BLaER1 (cell line): ENCODE measurements at regions not wholly inside any gene's neighbourhood (a gene's known extent, or its start where the extent isn't known, plus 50 kb on each side); places are given as distances from the start of the nearest gene placed in this dataset.

Source experiments
- H3K27ac ChIP-seq: shearing (Covaris generic); formaldehyde crosslinking; 2 replicates; pipeline ENCODE4 v1.8.1; 2022
- H3K27me3 ChIP-seq: shearing (Covaris generic); formaldehyde crosslinking; 2 replicates; pipeline ENCODE4 v1.8.1; 2022
- H3K36me3 ChIP-seq: shearing (Covaris generic); formaldehyde crosslinking; 2 replicates; pipeline ENCODE4 v1.8.1; 2022
- H3K4me1 ChIP-seq: shearing (Covaris generic); formaldehyde crosslinking; 2 replicates; pipeline ENCODE4 v1.8.1; 2022
- H3K4me2 ChIP-seq: shearing (Covaris generic); formaldehyde crosslinking; 2 replicates; pipeline ENCODE4 v1.8.1; 2022
- H3K4me3 ChIP-seq: shearing (Covaris generic); formaldehyde crosslinking; 2 replicates; pipeline ENCODE4 v1.8.1; 2022
- H3K9ac ChIP-seq: shearing (Covaris generic); formaldehyde crosslinking; 2 replicates; pipeline ENCODE4 v1.8.1; 2022
- H3K9me3 ChIP-seq: shearing (Covaris generic); formaldehyde crosslinking; 2 replicates; pipeline ENCODE4 v1.8.1; 2022
- H4K20me1 ChIP-seq: shearing (Covaris generic); formaldehyde crosslinking; 2 replicates; pipeline ENCODE4 v1.8.1; 2022
- Cebpa-rat ChIP-seq: shearing (Covaris generic); IDR thresholded peaks from 2 replicates; pipeline ENCODE4 v1.8.1; 2022

- no peaks in the 10 kb centered on the region for H4K20me1 ChIP-seq
- no peaks in the 10 kb centered on the region for H3K27me3 ChIP-seq
- H3K4me1 ChIP-seq: no peaks in the 10 kb centered on the region
- H3K9me3 ChIP-seq: no peaks in the 10 kb centered on the region
- H3K27ac ChIP-seq: no peak overlapping the region
- H3K36me3 ChIP-seq: no peaks in the 10 kb centered on the region
- no peak for TF ChIP-seq Cebpa-rat
- no peak overlapping the region for H3K4me2 ChIP-seq
- H3K4me3 ChIP-seq: no peak overlapping the region
- H3K9ac ChIP-seq: no peak overlapping the region
Measured at GRCh38 chr4:180489787-180490186, 1753.4 kb upstream of the TENM3 start.

- Histone ChIP-seq H3K36me3 (no peaks in the 10 kb centered on the region), H4K20me1 (no peaks in the 10 kb centered on the region), H3K27me3 (no peaks in the 10 kb centered on the region), H3K9ac (no peak overlapping the region), H3K4me1 (no peaks in the 10 kb centered on the region), H3K27ac (no peak overlapping the region), H3K9me3 (no peaks in the 10 kb centered on the region), H3K4me2 (no peak overlapping the region), H3K4me3 (no peak overlapping the region)
- TF ChIP-seq Cebpa-rat: no peak
Measured at GRCh38 chr4:180491210-180491609, 1752.0 kb upstream of the TENM3 start.

GRCh38 chr4:180493299-180493698 lies 1749.9 kb upstream of the TENM3 start:
- no peak for TF ChIP-seq Cebpa-rat
- H3K9me3 ChIP-seq: no peaks in the 10 kb centered on the region
- no peak overlapping the region for H3K4me2 ChIP-seq
- no peaks in the 10 kb centered on the region for H3K4me1 ChIP-seq
- no peaks in the 10 kb centered on the region for H3K36me3 ChIP-seq
- no peak overlapping the region for H3K4me3 ChIP-seq
- no peaks in the 10 kb centered on the region for H3K27me3 ChIP-seq
- H4K20me1 ChIP-seq: no peaks in the 10 kb centered on the region
- no peak overlapping the region for H3K9ac ChIP-seq
- no peak overlapping the region for H3K27ac ChIP-seq

GRCh38 chr4:180500154-180500553 lies 1743.0 kb upstream of the TENM3 start:
- H3K36me3 ChIP-seq: no peaks in the 10 kb centered on the region
- no peaks in the 10 kb centered on the region for H4K20me1 ChIP-seq
- H3K27ac ChIP-seq: no peak overlapping the region
- no peaks in the 10 kb centered on the region for H3K4me1 ChIP-seq
- H3K27me3 ChIP-seq: no peaks in the 10 kb centered on the region
- no peaks in the 10 kb centered on the region for H3K9me3 ChIP-seq
- H3K4me3 ChIP-seq: no peak overlapping the region
- no peak overlapping the region for H3K4me2 ChIP-seq
- TF ChIP-seq Cebpa-rat: no peak
- H3K9ac ChIP-seq: no peak overlapping the region

- no peaks in the 10 kb centered on the region for H3K27me3 ChIP-seq
- no peak overlapping the region for H3K9ac ChIP-seq
- H3K4me2 ChIP-seq: no peak overlapping the region
- H3K9me3 ChIP-seq: no peaks in the 10 kb centered on the region
- H3K27ac ChIP-seq: no peak overlapping the region
- no peak overlapping the region for H3K4me3 ChIP-seq
- no peak for TF ChIP-seq Cebpa-rat
- no peaks in the 10 kb centered on the region for H3K36me3 ChIP-seq
- no peaks in the 10 kb centered on the region for H4K20me1 ChIP-seq
- H3K4me1 ChIP-seq: no peaks in the 10 kb centered on the region
Measured at GRCh38 chr4:180512801-180513475, 1730.3 kb upstream of the TENM3 start.

DNA sequence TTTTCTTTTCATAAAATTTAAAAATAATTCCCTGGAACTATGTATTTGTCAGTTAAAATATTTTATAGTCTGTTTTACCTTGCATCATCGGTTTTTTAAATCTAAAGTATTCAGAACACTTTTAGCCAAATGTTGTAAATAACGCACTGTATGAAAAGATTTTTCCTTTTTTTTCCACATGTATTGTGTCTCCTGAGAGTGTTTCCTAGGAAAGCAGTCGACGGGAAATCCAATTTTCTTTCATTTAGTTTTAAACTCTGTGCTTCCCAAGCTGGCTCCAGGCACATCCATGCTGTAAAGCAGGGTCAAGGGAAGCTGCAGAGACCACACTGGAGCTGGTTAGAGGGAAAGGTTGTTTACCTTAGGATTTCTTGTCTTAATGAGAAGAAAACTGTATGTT lies 1724.3 kb upstream of the TENM3 start:
- Histone ChIP-seq H3K27me3 (no peaks in the 10 kb centered on the region), H3K4me3 (no peak overlapping the region), H3K36me3 (no peaks in the 10 kb centered on the region), H3K4me1 (no peaks in the 10 kb centered on the region), H3K4me2 (no peak overlapping the region), H3K9ac (no peak overlapping the region), H3K9me3 (no peaks in the 10 kb centered on the region), H3K27ac (no peak overlapping the region), H4K20me1 (no peaks in the 10 kb centered on the region)
- no peak for TF ChIP-seq Cebpa-rat

DNA sequence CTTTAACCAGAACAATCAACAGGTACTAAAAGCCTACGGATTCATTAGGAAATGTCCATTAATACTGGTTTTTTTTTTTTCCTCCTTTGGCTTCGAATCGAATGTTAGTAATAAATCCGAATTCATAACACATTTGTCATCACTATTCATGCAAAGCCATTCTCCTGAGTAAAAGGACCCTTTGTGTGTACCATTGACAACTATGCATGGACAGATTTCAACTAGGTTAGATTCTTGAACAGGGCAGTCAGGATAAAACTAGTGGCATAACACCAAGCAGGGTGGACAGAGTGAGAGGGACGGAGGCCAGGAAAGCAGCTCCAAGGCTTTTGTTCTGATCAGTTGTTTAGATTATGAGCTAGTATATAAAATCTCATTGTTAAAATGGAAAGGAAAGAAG lies 1722.0 kb upstream of the TENM3 start:
- Histone ChIP-seq H3K4me3 (no peak overlapping the region), H3K4me1 (no peaks in the 10 kb centered on the region), H3K9ac (no peak overlapping the region), H3K9me3 (no peaks in the 10 kb centered on the region), H4K20me1 (no peaks in the 10 kb centered on the region), H3K4me2 (no peak overlapping the region), H3K36me3 (no peaks in the 10 kb centered on the region), H3K27me3 (no peaks in the 10 kb centered on the region), H3K27ac (no peak overlapping the region)
- no peak for TF ChIP-seq Cebpa-rat

- Histone ChIP-seq H3K9ac (no peak overlapping the region), H3K27me3 (no peaks in the 10 kb centered on the region), H3K36me3 (no peaks in the 10 kb centered on the region), H3K4me1 (no peaks in the 10 kb centered on the region), H3K4me2 (no peak overlapping the region), H3K9me3 (no peaks in the 10 kb centered on the region), H3K4me3 (no peak overlapping the region), H4K20me1 (no peaks in the 10 kb centered on the region), H3K27ac (no peak overlapping the region)
- no peak for TF ChIP-seq Cebpa-rat
Measured at GRCh38 chr4:180525523-180526077, 1717.6 kb upstream of the TENM3 start.

GRCh38 chr4:180528003-180528402 lies 1715.2 kb upstream of the TENM3 start:
- no peak overlapping the region for H3K9ac ChIP-seq
- no peak overlapping the region for H3K4me2 ChIP-seq
- no peaks in the 10 kb centered on the region for H3K36me3 ChIP-seq
- no peaks in the 10 kb centered on the region for H3K27me3 ChIP-seq
- TF ChIP-seq Cebpa-rat: no peak
- no peak overlapping the region for H3K4me3 ChIP-seq
- no peaks in the 10 kb centered on the region for H3K9me3 ChIP-seq
- H3K27ac ChIP-seq: no peak overlapping the region
- H3K4me1 ChIP-seq: no peaks in the 10 kb centered on the region
- no peaks in the 10 kb centered on the region for H4K20me1 ChIP-seq

DNA sequence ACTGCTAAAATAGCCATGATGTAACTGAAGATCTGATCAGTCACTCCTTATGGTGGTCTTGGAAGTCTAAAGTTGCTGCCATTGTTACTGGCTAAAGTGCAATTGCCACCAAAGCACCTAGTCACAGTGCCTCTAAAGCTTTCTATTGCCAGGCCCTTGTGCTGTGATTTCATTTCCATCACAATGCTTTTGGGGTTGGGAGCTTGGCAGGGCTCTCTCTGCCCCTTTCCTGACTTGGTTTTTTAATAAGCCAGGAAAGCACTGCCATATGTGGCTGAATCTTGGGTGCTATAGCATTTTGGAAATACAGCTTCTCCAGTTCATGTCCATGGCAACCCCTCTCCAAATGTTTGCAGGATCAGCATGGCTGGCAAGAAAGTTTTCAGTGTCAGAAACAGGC lies 1712.4 kb upstream of the TENM3 start:
- Histone ChIP-seq H4K20me1 (no peaks in the 10 kb centered on the region), H3K4me3 (no peak overlapping the region), H3K4me1 (no peaks in the 10 kb centered on the region), H3K27ac (no peak overlapping the region), H3K4me2 (no peak overlapping the region), H3K9ac (no peak overlapping the region), H3K27me3 (no peaks in the 10 kb centered on the region), H3K9me3 (no peaks in the 10 kb centered on the region), H3K36me3 (no peaks in the 10 kb centered on the region)
- no peak for TF ChIP-seq Cebpa-rat

DNA sequence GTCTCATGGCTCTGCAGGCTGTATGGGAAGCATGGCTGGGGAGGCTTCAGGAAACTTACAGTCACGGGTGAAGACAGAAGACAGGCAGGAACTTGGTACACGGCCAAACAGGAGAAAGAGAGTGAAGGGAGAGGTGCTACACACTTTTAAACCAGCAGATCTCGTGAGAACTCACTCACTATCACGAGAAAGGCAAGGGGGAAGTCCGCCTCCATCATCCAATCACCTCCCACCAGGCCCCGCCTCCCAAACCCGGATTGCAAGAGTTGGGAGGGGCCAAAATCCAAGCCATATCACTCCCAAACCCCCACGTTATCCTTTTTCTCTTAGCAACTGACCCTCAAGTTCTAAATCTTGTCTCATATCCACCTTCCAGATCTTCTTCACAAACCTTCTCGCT lies 1710.5 kb upstream of the TENM3 start:
- Histone ChIP-seq H3K9me3 (no peaks in the 10 kb centered on the region), H3K27ac (no peak overlapping the region), H3K4me3 (no peak overlapping the region), H3K36me3 (no peaks in the 10 kb centered on the region), H3K4me2 (no peak overlapping the region), H3K9ac (no peak overlapping the region), H4K20me1 (no peaks in the 10 kb centered on the region), H3K27me3 (no peaks in the 10 kb centered on the region), H3K4me1 (no peaks in the 10 kb centered on the region)
- no peak for TF ChIP-seq Cebpa-rat
